SHP77 (cell line): ENCODE measurements at regions not wholly inside any gene's neighbourhood (a gene's known extent, or its start where the extent isn't known, plus 50 kb on each side); places are given as distances from the start of the nearest gene placed in this dataset.
A peak's percentile ranks its signal among the peaks of the same experiment; 100 is the strongest.
"Not testable (repeated sequence)": the region's sequence is repeated elsewhere in the genome, so short reads cannot be mapped to it uniquely, and the experiment has no call there.

Source experiments
- DNase-seq, 2 experiments: peaks; one replicate each; lab custom pipeline; 2025; lab: John Stamatoyannopoulos, UW

GRCh38 chr9:135378751-135379150 is 100.8 kb upstream of the PPP1R26 start:
- DNase-seq, result no peak

DNA sequence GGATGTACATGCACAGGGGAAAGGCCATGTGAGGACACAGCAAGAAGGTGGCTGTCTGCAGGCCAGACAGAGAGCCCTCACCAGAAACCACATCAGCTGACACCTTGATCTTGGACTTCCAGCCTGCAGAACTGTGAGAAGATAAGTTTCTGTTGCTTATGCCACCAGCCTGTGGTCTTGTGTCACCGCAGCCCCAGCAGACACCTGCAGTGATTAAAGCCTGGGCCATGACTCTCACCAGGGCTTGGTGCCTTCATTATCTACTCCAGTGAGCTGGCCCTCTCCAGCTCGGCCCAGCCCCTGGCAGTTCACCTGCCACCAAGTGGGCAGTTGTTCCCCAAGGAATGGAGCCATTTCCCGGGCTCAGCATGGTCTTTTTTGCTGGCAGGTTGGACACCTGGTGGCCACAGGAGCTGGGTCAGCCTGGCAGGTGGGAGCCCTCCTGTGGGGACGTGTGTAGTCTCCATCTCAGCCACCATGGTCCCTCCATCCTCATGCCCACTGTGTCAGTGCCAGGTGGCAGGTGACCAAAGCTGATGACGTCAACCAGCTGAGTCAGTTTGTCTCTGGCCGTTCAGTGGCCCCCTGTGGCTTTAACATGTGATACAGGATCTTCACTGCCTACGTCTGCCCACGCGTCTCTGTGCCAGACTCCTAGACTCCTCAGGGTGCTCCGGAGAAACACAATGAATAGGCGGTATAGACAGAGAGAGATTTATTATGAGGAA is 99.9 kb upstream of the PPP1R26 start:
- peak; percentile 22 to 47 for DNase-seq

DNA sequence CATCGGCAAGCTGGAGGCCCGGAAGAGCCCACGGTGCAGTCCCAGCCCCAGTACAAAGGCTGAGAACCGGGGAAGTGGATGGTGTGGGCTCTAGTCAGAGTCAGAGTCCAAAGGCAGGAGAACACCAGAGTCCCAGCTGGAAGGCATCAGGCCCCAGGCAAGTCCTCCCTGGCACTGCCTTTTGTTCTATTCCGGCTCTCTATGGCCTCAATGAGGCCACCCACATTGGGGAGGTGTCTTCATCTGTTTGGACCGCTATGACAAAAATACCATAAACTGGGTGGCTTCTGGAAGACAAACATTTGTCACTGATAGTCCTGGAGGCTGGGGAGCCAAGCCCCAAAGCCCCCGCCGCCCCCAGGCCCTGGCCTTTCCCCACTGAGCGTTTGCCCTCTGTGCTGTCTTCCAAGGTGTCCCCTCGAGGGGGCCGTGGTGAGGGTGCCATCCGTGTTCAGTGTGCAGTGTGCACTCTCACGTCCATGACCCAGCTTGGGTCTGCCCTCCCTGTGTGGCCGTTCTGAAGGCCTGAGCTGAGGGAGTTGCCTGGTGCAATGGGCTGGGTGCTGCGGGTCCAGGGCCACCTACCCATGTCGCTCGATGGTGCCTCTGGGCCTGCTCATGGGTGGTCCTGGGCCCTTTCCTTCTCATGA is 99.1 kb upstream of the PPP1R26 start:
- DNase-seq, result no peak

DNA sequence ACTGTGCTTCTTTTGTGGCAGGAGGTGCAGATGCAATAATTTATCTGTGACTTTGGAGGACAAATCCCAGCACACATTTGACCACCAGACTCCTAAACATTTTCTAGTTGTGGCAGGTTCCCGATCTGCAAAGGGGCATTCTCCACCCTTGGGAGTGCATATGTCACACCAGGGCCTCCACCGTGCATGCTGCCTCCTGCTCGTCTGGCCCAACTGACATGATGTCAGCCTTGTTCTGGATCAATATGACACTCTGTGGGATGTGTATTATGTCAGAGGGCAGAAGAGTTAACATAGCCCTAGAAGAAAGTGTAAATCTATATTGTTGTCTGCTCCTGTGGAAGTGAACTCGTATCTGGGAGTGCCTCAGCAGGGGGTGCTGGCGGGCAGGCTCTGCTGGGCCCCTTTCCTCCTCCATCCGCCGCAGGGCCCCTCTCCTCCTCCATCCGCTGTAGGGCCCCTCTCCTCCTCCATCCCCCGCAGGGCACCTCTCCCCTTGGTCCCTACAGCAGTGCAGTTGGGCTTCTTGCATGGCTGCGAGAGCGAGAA is 97.7 kb upstream of the PPP1R26 start:
- no peak for DNase-seq

DNA sequence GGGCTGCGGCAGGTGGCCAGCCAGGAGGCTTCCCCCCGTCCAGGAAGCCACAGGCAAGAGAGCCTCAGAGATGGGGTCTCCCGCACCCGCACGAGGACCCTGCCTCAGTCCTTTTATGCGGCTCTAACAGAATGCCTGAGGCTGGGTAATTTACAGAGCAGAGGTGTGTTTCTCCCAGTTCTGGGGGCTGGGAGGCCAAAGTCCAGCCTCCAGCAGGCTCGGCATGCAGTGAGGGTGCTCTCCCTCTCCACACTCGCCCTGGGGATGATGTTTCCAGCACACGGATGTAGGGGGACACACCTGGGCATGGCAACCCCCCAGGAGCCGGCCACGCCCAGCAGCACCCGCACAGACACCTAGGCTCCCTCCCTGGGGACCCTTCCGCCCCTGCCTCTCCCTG is 95.4 kb upstream of the PPP1R26 start:
- no peak for DNase-seq

DNA sequence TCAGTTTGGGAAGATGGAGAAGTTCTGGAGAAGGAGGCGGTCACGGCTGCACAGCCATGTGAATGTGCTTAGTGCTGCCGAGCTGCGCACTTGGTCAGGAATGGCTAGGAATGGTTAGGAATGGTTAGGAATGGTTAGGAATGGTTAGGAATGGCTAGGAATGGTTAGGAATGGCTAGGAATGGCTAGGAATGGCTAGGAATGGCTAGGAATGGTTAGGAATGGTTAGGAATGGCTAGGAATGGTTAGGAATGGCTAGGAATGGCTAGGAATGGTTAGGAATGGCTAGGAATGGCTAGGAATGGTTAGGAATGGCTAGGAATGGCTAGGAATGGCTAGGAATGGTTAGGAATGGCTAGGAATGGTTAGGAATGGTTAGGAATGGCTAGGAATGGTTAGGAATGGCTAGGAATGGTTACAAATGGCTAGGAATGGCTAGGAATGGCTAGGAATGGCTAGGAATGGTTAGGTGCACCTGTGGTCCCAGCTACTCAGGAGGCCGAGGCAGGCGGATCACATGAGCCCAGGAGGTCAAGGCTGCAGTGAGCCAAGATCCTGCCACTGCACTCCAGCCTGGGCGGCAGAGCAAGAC is 94.7 kb upstream of the PPP1R26 start:
- DNase-seq, result not testable (repeated sequence)

DNA sequence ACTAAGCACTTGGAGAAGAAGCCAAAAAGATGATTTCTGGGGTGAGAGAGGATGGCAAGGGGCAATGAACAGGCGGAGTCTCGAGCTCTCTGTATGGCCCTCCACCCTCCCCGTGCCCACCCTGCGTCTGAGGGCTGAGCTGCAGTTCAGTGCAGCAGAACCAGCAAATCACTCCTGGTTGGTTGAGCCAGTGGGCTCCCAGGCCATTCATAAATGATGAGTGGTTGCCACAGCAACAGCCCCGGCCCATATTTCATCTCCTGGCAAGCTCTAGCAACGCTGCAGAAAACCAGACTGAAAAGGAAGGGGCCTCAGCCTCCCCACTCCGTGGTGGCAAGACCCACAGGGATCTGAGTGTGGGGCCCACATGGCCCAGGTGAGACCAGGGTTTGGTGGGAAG is 93.8 kb upstream of the PPP1R26 start:
- no peak for DNase-seq

- no peak for DNase-seq
These were observed 91.6 kb upstream of the PPP1R26 start for GRCh38 chr9:135387976-135388375.

- no peak for DNase-seq
These were observed 91.1 kb upstream of the PPP1R26 start for GRCh38 chr9:135388530-135388929.

DNA sequence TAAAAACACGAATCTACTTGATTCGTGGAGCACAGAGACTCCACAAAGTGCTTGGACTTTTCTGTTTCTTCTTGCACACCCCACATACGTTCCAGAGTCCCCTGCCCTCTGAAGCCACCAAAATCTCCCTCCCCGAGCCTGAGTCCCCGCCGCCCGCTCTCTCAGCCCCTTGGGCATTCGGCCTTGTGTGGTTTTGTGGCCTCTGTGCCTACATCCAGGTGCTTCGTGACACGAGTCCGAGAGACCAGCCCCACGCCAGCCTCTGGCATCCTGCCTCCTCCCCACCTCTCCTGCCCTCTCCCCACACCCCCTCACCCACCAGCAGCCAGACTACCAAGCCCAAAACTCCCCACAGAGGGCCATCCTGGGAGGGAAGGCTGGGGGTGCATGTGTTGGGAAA is 87.8 kb upstream of the PPP1R26 start:
- DNase-seq, result no peak

GRCh38 chr9:135392511-135392910 is 87.1 kb upstream of the PPP1R26 start:
- DNase-seq, result no peak

DNA sequence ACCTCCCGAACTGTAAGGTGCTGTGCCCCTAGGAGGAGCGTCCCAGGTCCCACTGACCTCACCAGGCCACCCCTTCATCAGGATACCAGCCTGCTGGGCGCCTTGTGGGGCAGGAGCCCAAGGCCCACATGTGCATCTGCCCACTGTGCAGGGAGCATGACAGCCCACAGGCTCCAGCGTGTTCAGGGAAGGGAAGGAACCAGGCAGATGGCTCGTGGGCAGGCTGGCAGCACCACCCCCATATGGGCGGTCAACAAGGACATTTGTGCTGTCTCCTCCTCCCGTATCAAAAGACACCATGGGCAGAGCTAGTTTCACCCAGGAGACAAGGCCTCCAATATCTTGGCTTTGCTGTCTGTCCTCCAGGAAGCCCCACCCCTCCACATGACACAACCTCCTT is 85.5 kb upstream of the PPP1R26 start:
- DNase-seq, result no peak

- DNase-seq, result no peak
These were observed 84.6 kb upstream of the PPP1R26 start for GRCh38 chr9:135394699-135395645.

GRCh38 chr9:135397142-135397541 is 82.4 kb upstream of the PPP1R26 start:
- DNase-seq, result no peak

- no peak for DNase-seq
These were observed 80.5 kb upstream of the PPP1R26 start for GRCh38 chr9:135399000-135399649.

DNA sequence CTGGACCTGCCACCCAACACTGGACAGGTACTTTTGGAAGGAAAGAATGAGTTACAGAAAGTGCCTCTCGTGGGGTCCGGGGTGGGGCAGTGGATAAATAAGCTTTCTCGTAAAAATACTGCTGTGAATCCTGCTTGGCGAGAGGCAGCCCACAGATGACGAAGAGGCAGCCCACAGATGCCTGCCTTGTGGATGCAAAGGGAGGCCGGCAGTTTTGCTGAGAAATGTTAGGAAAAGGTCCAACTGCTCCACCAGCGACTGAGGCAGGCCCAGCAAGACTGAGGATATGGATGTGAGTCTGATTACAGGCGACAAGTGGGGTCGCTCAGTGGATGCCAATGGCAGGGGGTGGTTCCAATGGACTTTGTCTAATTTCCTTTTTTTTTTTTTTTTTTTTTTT is 79.1 kb upstream of the PPP1R26 start:
- DNase-seq, result no peak

DNA sequence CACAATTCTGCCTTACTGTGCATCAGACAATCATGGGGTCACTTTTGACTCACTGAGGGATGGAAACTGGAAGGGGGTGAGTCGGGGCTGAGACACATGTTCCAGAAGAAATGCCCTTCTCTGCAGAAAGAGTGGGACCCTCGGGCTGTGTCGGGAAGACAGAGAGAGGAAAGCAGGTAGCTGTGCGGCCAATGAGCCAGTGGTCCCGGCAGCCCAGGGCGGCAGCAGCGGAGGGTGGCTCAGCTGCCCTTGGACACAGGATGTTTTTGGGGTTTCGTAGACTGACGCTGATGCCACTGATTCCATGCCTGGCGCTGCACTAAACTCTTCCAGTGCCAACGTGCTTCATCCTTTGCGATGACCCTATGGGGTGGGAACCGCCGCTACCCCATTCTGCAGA is 78.4 kb upstream of the PPP1R26 start:
- no peak for DNase-seq

GRCh38 chr9:135402048-135402738 is 77.4 kb upstream of the PPP1R26 start:
- DNase-seq, result no peak

- no peak for DNase-seq
These were observed 76.6 kb upstream of the PPP1R26 start for GRCh38 chr9:135402739-135403695.
